Ishikawa (cell line): ENCODE measurements at regions not wholly inside any gene's neighbourhood (a gene's known extent, or its start where the extent isn't known, plus 50 kb on each side); places are given as distances from the start of the nearest gene placed in this dataset.

Source experiments
- CREB1 ChIP-seq: IDR thresholded peaks from 2 replicates; pipeline ENCODE4 v1.6.1; 2012; ENCODE audit warnings: low read depth
- EP300 ChIP-seq: IDR thresholded peaks from 2 replicates; pipeline ENCODE4 v1.6.1; 2012; ENCODE audit warnings: borderline replicate concordance
- RAD21 ChIP-seq: IDR thresholded peaks from 2 replicates; pipeline ENCODE4 v1.6.1; 2012; ENCODE audit warnings: low read depth
- YY1 ChIP-seq: IDR thresholded peaks from 2 replicates; pipeline ENCODE4 v1.6.1; 2012; ENCODE audit warnings: low read depth

DNA sequence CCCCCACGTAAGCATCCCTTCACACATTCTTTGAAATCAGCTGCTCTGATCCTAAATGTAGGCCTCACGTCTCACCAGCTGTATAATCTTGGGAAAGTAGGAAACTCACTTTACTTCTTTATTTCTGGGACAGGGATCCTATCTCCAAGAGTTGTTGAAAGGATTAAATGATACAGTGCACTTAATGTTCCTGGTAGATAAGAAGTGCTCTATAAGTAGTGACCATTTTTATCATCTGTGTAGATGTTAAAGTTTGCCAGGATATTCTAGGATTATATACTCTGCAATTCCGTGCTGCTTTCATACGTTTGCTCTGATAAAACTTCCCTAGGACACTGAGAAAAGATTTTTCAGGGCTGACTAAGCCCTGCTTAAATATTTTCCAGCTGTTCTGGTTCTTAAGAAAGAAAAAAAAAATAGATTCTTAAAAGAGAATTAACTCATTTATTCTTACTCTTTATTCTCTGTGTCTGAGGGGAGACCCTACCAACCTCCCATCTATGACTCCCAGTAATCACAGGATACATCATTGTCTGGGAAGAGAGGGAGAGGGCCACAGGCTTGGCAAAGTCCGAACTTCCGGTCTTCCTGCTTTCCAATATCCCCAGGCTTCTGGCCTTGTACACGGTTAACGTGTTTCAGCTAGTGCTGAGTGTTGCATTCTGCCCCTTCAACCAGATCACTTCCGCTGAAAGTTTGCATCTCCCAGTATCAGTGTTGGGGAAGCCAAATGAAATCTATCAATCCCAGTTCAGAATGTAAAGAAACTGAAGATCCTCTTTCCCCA, 269.2 kb downstream of the TRIML1 start:
- TF ChIP-seq YY1 (no peak), CREB1 (no peak), RAD21 (no peak), EP300 (no peak)
